Loucy (cell line): ENCODE measurements at regions not wholly inside any gene's neighbourhood (a gene's known extent, or its start where the extent isn't known, plus 50 kb on each side); places are given as distances from the start of the nearest gene placed in this dataset.

ENCODE experiments used
- CTCF ChIP-seq: fragments of 200-600 bp; sonication (generic); conservative IDR thresholded peaks from 2 replicates; pipeline ENCODE4 v1.5.1; 2014; ENCODE audit warnings: mild to moderate bottlenecking, antibody characterized with exemption, low read length
- EZH2phosphoT487 ChIP-seq: fragments of 200-600 bp; IDR thresholded peaks from 2 replicates; pipeline ENCODE4 v1.6.1; 2018; ENCODE audit warnings: antibody characterized with exemption, mild to moderate bottlenecking, moderate library complexity, borderline replicate concordance

- TF ChIP-seq CTCF (no peak), EZH2phosphoT487 (no peak)
Measured at GRCh38 chr10:78150756-78151155, 117.1 kb downstream of the RPS24 start.
